CD14-positive monocyte (primary cell): ENCODE measurements at regions not wholly inside any gene's neighbourhood (a gene's known extent, or its start where the extent isn't known, plus 50 kb on each side); places are given as distances from the start of the nearest gene placed in this dataset.

ENCODE experiments used
- DNase-seq, 3 donors: peaks; one replicate each; pipeline ENCODE4 v3.0.0-alpha.2; 2011 to 2022
- H2AFZ ChIP-seq: 2 replicates; pipeline ENCODE4 v1.6.0; 2012; ENCODE audit warnings: mild to moderate bottlenecking, low read depth, low read length, inconsistent platforms; ENCODE audit not compliant: insufficient read depth, poor library complexity, severe bottlenecking
- H3K27ac ChIP-seq, 2 donors: 1 replicate in 1 of 2; 2 replicates in 1 of 2; pipeline ENCODE4 v1.5.1; 2012 to 2013; ENCODE audit warnings: low read length in 2 of 2, control low read depth in 1 of 2, inconsistent platforms in 1 of 2, low read depth in 1 of 2, mild to moderate bottlenecking in 1 of 2
- H3K27me3 ChIP-seq, 2 donors: one replicate each; pipeline versions ENCODE4 v1.6.0 to v1.6.1; 2011 to 2013; ENCODE audit warnings: low read length in 2 of 2; ENCODE audit not compliant: control insufficient read depth in 2 of 2, insufficient read depth in 2 of 2
- H3K36me3 ChIP-seq, 2 donors: replicated peaks in 1 of 2; 1 replicate in 1 of 2; 2 replicates in 1 of 2; pipeline versions ENCODE4 v1.5.1 to v1.6.1; 2012 to 2013; ENCODE audit warnings: low read length in 2 of 2, control low read depth in 1 of 2, inconsistent platforms in 1 of 2, mild to moderate bottlenecking in 1 of 2; ENCODE audit not compliant: insufficient read depth in 2 of 2, control insufficient read depth in 1 of 2
- H3K4me1 ChIP-seq, 2 donors: 1 replicate in 1 of 2; 2 replicates in 1 of 2; pipeline versions ENCODE4 v1.5.1 to v1.6.1; 2012 to 2013; ENCODE audit warnings: low read length in 2 of 2, control low read depth in 1 of 2, inconsistent platforms in 1 of 2, mild to moderate bottlenecking in 1 of 2, moderate library complexity in 1 of 2; ENCODE audit not compliant: insufficient read depth in 2 of 2, control insufficient read depth in 1 of 2
- H3K4me2 ChIP-seq: replicated peaks from 2 replicates; pipeline ENCODE3; 2012; ENCODE audit warnings: low read length, moderate library complexity, mild to moderate bottlenecking; ENCODE audit not compliant: poor library complexity, severe bottlenecking; ENCODE audit errors: extremely low read depth
- H3K4me3 ChIP-seq, 3 experiments: fragments of 200-600 bp in 1 of 3; sonication (generic) in 1 of 3; replicated peaks in 1 of 3; 1 replicate in 2 of 3; 2 replicates in 1 of 3; pipeline ENCODE4 v1.5.1; 2011 to 2013; ENCODE audit warnings: low read length in 3 of 3, mild to moderate bottlenecking in 3 of 3, control low read depth in 2 of 3, low read depth in 2 of 3, inconsistent platforms in 1 of 3, moderate library complexity in 1 of 3
- H3K79me2 ChIP-seq: 2 replicates; pipeline ENCODE4 v1.6.0; 2012; ENCODE audit warnings: mild to moderate bottlenecking, control low read depth, inconsistent platforms, low read length, moderate library complexity; ENCODE audit not compliant: insufficient read depth
- H3K9ac ChIP-seq: 2 replicates; pipeline ENCODE4 v1.6.0; 2017; ENCODE audit warnings: low read length, mild to moderate bottlenecking; ENCODE audit not compliant: insufficient read depth, poor library complexity, severe bottlenecking
- H3K9me3 ChIP-seq, 2 donors: replicated peaks in 1 of 2; 1 replicate in 1 of 2; 2 replicates in 1 of 2; pipeline versions ENCODE4 v1.5.1 to v1.6.1; 2012 to 2013; ENCODE audit warnings: low read length in 2 of 2, control low read depth in 1 of 2; ENCODE audit not compliant: control insufficient read depth in 1 of 2, insufficient read depth in 1 of 2
- H4K20me1 ChIP-seq: 2 replicates; pipeline ENCODE4 v1.6.0; 2012; ENCODE audit warnings: mild to moderate bottlenecking, low read length, control low read depth, moderate library complexity; ENCODE audit not compliant: insufficient read depth
- H3K27ac Mint-ChIP-seq, 7 donors: one replicate each; pipeline ENCODE4 v1.8.0; 2020; ENCODE audit warnings: mild to moderate bottlenecking in 7 of 7, mixed read lengths in 7 of 7, moderate library complexity in 6 of 7, inconsistent platforms in 2 of 7
- H3K27me3 Mint-ChIP-seq, 3 donors: one replicate each; pipeline ENCODE4 v1.8.0; 2021 to 2022; ENCODE audit warnings: low read depth in 3 of 3, mild to moderate bottlenecking in 3 of 3, mixed read lengths in 3 of 3, moderate library complexity in 3 of 3, inconsistent platforms in 1 of 3
- H3K36me3 Mint-ChIP-seq, 2 donors: one replicate each; pipeline ENCODE4 v1.8.0; 2020; ENCODE audit warnings: mixed read lengths in 2 of 2, inconsistent platforms in 1 of 2, mild to moderate bottlenecking in 1 of 2
- H3K4me1 Mint-ChIP-seq: one replicate; pipeline ENCODE4 v1.8.0; 2020; ENCODE audit warnings: mild to moderate bottlenecking, mixed read lengths
- H3K4me3 Mint-ChIP-seq, 2 donors: one replicate each; pipeline ENCODE4 v1.8.0; 2020; ENCODE audit warnings: mild to moderate bottlenecking in 2 of 2, mixed read lengths in 2 of 2, moderate library complexity in 1 of 2
- H3K9me3 Mint-ChIP-seq, 7 donors: one replicate each; pipeline ENCODE4 v1.8.0; 2020 to 2022; ENCODE audit warnings: mixed read lengths in 7 of 7, mild to moderate bottlenecking in 6 of 7, moderate library complexity in 6 of 7, inconsistent platforms in 2 of 7
- WGBS: methylation state at CpG from one replicate; pipeline ENCODE4 v1.1.5; 2013; ENCODE audit warnings: missing lambda C conversion rate; ENCODE audit not compliant: insufficient coverage; 5-methylcytosine and 5-hydroxymethylcytosine counted together
- intact Hi-C, 2 donors: fragments of 100-400 bp; cut with micrococcal nuclease; formaldehyde crosslinking; loops; one replicate each; pipeline versions ENCODE4 v1.15.0 to v1.15.1; 2023
- TF ChIP-seq, protein P1 (sequence below): fragments of 200-600 bp; IDR thresholded peaks from one replicate; pipeline ENCODE4 v1.8.0; 2022; ENCODE audit warnings: antibody characterized with exemption, mild to moderate bottlenecking

DNA sequence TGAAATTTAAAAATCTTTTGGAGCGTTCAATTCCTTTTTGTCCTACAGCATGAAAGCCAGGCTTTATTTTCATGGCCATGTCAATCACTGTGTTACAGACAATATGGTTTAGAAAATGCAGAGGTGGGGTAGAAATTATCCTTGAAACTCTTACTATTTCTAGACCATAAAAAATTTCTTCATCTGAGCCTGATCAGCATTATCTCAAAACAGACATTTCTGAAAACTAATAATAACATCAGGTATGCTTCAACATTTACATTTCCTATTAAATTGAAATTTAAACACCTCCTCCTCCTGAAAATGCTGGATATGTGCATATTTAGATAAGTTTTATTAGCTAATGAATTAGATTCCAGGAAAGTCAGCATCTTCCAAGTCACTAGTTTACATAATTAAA is 570.6 kb downstream of the RIT2 start:
- no peak overlapping the region for H3K4me3 ChIP-seq
- H3K4me1 Mint-ChIP-seq, result no peaks in the 10 kb centered on the region
- H3K79me2 ChIP-seq, result no peaks in the 10 kb centered on the region
- H3K36me3 Mint-ChIP-seq, result no peaks in the 10 kb centered on the region
- H3K27me3 ChIP-seq, result no peaks in the 10 kb centered on the region
- WGBS, result no CpG with 5 or more reads among the region's 1 CpG
- no peak for DNase-seq
- H3K27me3 Mint-ChIP-seq, result peaks cover 0 to 2% (median 0%) of the 10 kb centered on the region in 3 donors
- H3K36me3 ChIP-seq, result no peaks in the 10 kb centered on the region
- no peak overlapping the region for H3K27ac ChIP-seq
- no peaks in the 10 kb centered on the region for H3K4me1 ChIP-seq
- no peak overlapping the region for H3K4me2 ChIP-seq
- H3K9ac ChIP-seq, result no peak overlapping the region
- H3K27ac Mint-ChIP-seq, result no peak overlapping the region
- H3K9me3 Mint-ChIP-seq, result peaks cover 0 to 4% (median 0%) of the 10 kb centered on the region in 7 donors
- no peak overlapping the region for H3K4me3 Mint-ChIP-seq
- TF ChIP-seq, protein P1, sequence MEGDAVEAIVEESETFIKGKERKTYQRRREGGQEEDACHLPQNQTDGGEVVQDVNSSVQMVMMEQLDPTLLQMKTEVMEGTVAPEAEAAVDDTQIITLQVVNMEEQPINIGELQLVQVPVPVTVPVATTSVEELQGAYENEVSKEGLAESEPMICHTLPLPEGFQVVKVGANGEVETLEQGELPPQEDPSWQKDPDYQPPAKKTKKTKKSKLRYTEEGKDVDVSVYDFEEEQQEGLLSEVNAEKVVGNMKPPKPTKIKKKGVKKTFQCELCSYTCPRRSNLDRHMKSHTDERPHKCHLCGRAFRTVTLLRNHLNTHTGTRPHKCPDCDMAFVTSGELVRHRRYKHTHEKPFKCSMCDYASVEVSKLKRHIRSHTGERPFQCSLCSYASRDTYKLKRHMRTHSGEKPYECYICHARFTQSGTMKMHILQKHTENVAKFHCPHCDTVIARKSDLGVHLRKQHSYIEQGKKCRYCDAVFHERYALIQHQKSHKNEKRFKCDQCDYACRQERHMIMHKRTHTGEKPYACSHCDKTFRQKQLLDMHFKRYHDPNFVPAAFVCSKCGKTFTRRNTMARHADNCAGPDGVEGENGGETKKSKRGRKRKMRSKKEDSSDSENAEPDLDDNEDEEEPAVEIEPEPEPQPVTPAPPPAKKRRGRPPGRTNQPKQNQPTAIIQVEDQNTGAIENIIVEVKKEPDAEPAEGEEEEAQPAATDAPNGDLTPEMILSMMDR, result no peak
- no peaks in the 10 kb centered on the region for H4K20me1 ChIP-seq
- H3K9me3 ChIP-seq, result no peaks in the 10 kb centered on the region
- H2AFZ ChIP-seq, result no peak overlapping the region
- intact Hi-C loops, result no loop called here

DNA sequence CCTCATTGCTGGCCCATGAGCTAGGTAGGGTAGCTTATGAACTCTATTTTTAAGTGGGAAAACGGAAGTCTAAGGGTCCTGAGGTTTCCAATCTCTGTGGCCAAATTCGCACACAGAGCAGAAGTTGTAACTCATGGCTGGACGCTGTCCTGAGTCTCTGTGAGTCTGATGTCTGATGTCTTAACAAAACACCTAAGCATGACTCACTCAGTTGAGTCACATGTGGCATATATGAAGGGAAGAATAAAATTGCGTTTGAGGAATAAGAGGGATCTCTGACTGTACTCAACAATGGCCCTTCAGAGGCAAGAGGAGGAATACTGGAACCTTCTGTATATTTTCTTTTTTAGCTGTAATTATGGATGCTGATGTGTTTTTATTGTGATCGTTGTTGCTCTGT is 569.7 kb downstream of the RIT2 start:
- Mint-ChIP-seq H3K9me3 (peaks cover 0 to 2% (median 0%) of the 10 kb centered on the region in 7 donors), H3K27me3 (peaks cover 0 to 2% (median 0%) of the 10 kb centered on the region in 3 donors), H3K4me1 (no peaks in the 10 kb centered on the region), H3K27ac (no peak overlapping the region), H3K4me3 (no peak overlapping the region), H3K36me3 (no peaks in the 10 kb centered on the region)
- Histone ChIP-seq H3K4me3 (no peak overlapping the region), H3K27ac (no peak overlapping the region), H3K9ac (no peak overlapping the region), H4K20me1 (no peaks in the 10 kb centered on the region), H3K4me1 (no peaks in the 10 kb centered on the region), H3K79me2 (no peaks in the 10 kb centered on the region), H3K36me3 (no peaks in the 10 kb centered on the region), H3K9me3 (no peaks in the 10 kb centered on the region), H3K4me2 (no peak overlapping the region), H3K27me3 (no peaks in the 10 kb centered on the region), H2AFZ (no peak overlapping the region)
- DNase-seq, result no peak
- 70% methylated on average over 2 of the region's 5 CpGs for WGBS
- intact Hi-C loops, result no loop called here
- TF ChIP-seq, protein P1, result no peak
